IMR-90 (cell line): ENCODE measurements at regions not wholly inside any gene's neighbourhood (a gene's known extent, or its start where the extent isn't known, plus 50 kb on each side); places are given as distances from the start of the nearest gene placed in this dataset.

Source experiments
- ATAC-seq: fragments of 200-7000 bp; cut with Tn5 transposase; 2 replicates; pipeline ENCODE4 v1.9.1; 2020; ENCODE audit warnings: low read depth, mild to moderate bottlenecking, moderate library complexity
- BruUV-seq: library from RNA; stranded (reverse); fragments of 400-500 nt; replicated peaks from 2 replicates; lab custom pipeline; 2021; lab: Mats Ljungman, UMichigan
- CTCF ChIA-PET: fragments of 300-600 bp; formaldehyde crosslinking; extraction: SDS; loops from one replicate; lab custom pipeline; 2021; ENCODE audit warnings: antibody characterized with exemption; lab: Yijun Ruan, JAX
- POLR2A ChIA-PET: fragments of 300-600 bp; sonication (Branson Sonifier 250); formaldehyde crosslinking; loops from one replicate; lab custom pipeline; 2022; ENCODE audit warnings: antibody characterized with exemption; ENCODE audit not compliant: unreplicated experiment; lab: Charles Lee
- DNase-seq: peaks from one replicate; pipeline ENCODE4 v3.0.0; 2013
- H2AFZ ChIP-seq: replicated peaks from 2 replicates; pipeline ENCODE3; 2013; ENCODE audit warnings: low read length, mild to moderate bottlenecking; ENCODE audit not compliant: poor library complexity
- H2AK5ac ChIP-seq: 2 replicates; pipeline ENCODE4 v1.6.1; 2013; ENCODE audit warnings: low read depth, low read length, inconsistent platforms
- H2AK9ac ChIP-seq: replicated peaks from 2 replicates; pipeline ENCODE3; 2013; ENCODE audit warnings: mild to moderate bottlenecking, low read depth, low read length, moderate library complexity; ENCODE audit not compliant: poor library complexity
- H2BK120ac ChIP-seq: 2 replicates; pipeline ENCODE4 v1.6.1; 2013; ENCODE audit warnings: low read depth, low read length, inconsistent platforms
- H2BK15ac ChIP-seq: 3 replicates; pipeline ENCODE4 v1.6.1; 2013; ENCODE audit warnings: low read depth, low read length, inconsistent platforms
- H2BK20ac ChIP-seq: 2 replicates; pipeline ENCODE4 v1.6.1; 2013; ENCODE audit warnings: low read depth, mild to moderate bottlenecking, inconsistent platforms, low read length, moderate library complexity
- H2BK5ac ChIP-seq: 2 replicates; pipeline ENCODE4 v1.6.1; 2013; ENCODE audit warnings: mild to moderate bottlenecking, low read depth, low read length, inconsistent platforms; ENCODE audit not compliant: poor library complexity, severe bottlenecking
- H3K14ac ChIP-seq: replicated peaks from 2 replicates; pipeline ENCODE4 v1.6.1; 2013; ENCODE audit warnings: low read depth, low read length, inconsistent platforms
- H3K18ac ChIP-seq: 2 replicates; pipeline ENCODE4 v1.6.1; 2013; ENCODE audit warnings: low read depth, low read length, control low read depth
- H3K23ac ChIP-seq: 2 replicates; pipeline ENCODE4 v1.6.1; 2013; ENCODE audit warnings: low read depth, low read length, inconsistent platforms
- H3K27ac ChIP-seq: 2 replicates; pipeline ENCODE4 v1.5.1; 2013; ENCODE audit warnings: mild to moderate bottlenecking, control low read depth, low read length; ENCODE audit not compliant: insufficient read depth
- H3K27me3 ChIP-seq: 2 replicates; pipeline ENCODE4 v1.6.1; 2013; ENCODE audit warnings: low read length; ENCODE audit not compliant: control insufficient read depth, insufficient read depth
- H3K36me3 ChIP-seq: 2 replicates; pipeline ENCODE4 v1.6.1; 2013; ENCODE audit warnings: low read length, mixed read lengths; ENCODE audit not compliant: control insufficient read depth, insufficient read depth
- H3K4ac ChIP-seq: 2 replicates; pipeline ENCODE4 v1.6.1; 2013; ENCODE audit warnings: low read depth, low read length, inconsistent platforms
- H3K4me1 ChIP-seq: 2 replicates; pipeline ENCODE4 v1.6.1; 2013; ENCODE audit warnings: low read length, mixed read lengths; ENCODE audit not compliant: control insufficient read depth, insufficient read depth
- H3K4me2 ChIP-seq: 2 replicates; pipeline ENCODE4 v1.6.1; 2013; ENCODE audit warnings: low read depth, mild to moderate bottlenecking, control low read depth, low read length, moderate library complexity
- H3K4me3 ChIP-seq: 2 replicates; pipeline ENCODE4 v1.5.1; 2013; ENCODE audit warnings: low read depth, mild to moderate bottlenecking, control low read depth, low read length, moderate library complexity; ENCODE audit not compliant: insufficient read depth
- H3K56ac ChIP-seq: 2 replicates; pipeline ENCODE4 v1.6.1; 2013; ENCODE audit warnings: low read length, inconsistent platforms; ENCODE audit not compliant: insufficient read depth; ENCODE audit errors: extremely low read depth
- H3K79me1 ChIP-seq, 2 experiments: 2 replicates each; pipeline ENCODE4 v1.6.1; 2013; ENCODE audit warnings: low read length in 2 of 2, inconsistent platforms in 1 of 2, low read depth in 1 of 2
- H3K9ac ChIP-seq: 2 replicates; pipeline ENCODE4 v1.6.1; 2013; ENCODE audit warnings: low read depth, low read length, control low read depth
- H3K9me1 ChIP-seq: 2 replicates; pipeline ENCODE4 v1.6.1; 2013; ENCODE audit warnings: low read length, inconsistent platforms; ENCODE audit not compliant: insufficient read depth
- H3K9me3 ChIP-seq: 2 replicates; pipeline ENCODE4 v1.6.1; 2013; ENCODE audit warnings: low read length; ENCODE audit not compliant: control insufficient read depth, insufficient read depth
- H4K20me1 ChIP-seq: 2 replicates; pipeline ENCODE4 v1.6.1; 2013; ENCODE audit warnings: low read length, inconsistent platforms; ENCODE audit not compliant: insufficient read depth
- H4K5ac ChIP-seq: 2 replicates; pipeline ENCODE4 v1.6.1; 2013; ENCODE audit warnings: mild to moderate bottlenecking, low read depth, low read length, control low read depth
- H4K8ac ChIP-seq, 2 experiments: 2 replicates each; pipeline ENCODE4 v1.6.1; 2013; ENCODE audit warnings: low read depth in 2 of 2, low read length in 2 of 2, control low read depth in 1 of 2, inconsistent platforms in 1 of 2
- H4K91ac ChIP-seq: 2 replicates; pipeline ENCODE4 v1.6.1; 2013; ENCODE audit warnings: low read depth, low read length, inconsistent platforms; ENCODE audit not compliant: insufficient read depth
- MAZ ChIP-seq: IDR thresholded peaks from 2 replicates; pipeline ENCODE4 v1.6.1; 2012; ENCODE audit warnings: low read depth, mild to moderate bottlenecking, low read length, improper control_type of control experiment, moderate library complexity, borderline replicate concordance
- NFE2L2 ChIP-seq: fragments of 150-350 bp; IDR thresholded peaks from 2 replicates; pipeline ENCODE4 v1.6.1; 2016; ENCODE audit warnings: low read depth, mild to moderate bottlenecking, low read length
- RAD21 ChIP-seq: IDR thresholded peaks from 2 replicates; pipeline ENCODE4 v1.6.1; 2012; ENCODE audit warnings: low read length, improper control_type of control experiment
- RCOR1 ChIP-seq: IDR thresholded peaks from 2 replicates; pipeline ENCODE4 v1.6.1; 2012; ENCODE audit warnings: mild to moderate bottlenecking, low read length, improper control_type of control experiment; ENCODE audit not compliant: insufficient replicate concordance
- dilution Hi-C: fragments of 300-500 bp; cut with HindIII; formaldehyde crosslinking; loops from one replicate; pipeline ENCODE4 v1.14.3; 2018; ENCODE audit warnings: low sequenced_read_pairs; ENCODE audit not compliant: unreplicated experiment
- in situ Hi-C: fragments of 300-500 bp; cut with MboI; formaldehyde crosslinking; loops from 3 replicates; pipeline ENCODE4 v1.14.3; 2019; ENCODE audit warnings: low sequenced_read_pairs, inconsistent platforms, mixed read lengths
- intact Hi-C: fragments of 100-400 bp; cut with micrococcal nuclease; formaldehyde crosslinking; loops from 2 replicates; pipeline ENCODE4 v1.10.0; 2022

DNA sequence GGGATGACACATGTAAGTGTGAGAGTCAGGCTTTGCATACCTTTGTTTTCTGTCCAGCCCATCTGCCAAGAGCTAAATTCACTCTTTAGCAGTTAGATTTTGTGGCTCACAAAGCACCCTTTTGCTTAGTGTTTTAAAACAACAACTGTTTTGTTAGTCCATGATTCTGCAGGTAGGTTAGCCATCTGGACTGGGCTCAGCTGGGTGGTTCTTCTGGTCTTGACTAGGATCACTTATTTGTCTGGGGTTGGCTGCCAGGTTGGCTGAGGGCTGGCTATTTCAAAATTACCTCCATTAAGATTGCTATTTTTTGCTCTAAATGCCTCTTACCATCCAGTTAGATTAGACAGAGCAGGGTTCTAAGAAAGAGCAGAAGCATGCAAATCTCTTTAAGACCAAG lies 489.3 kb downstream of the BTBD3 start:
- TF ChIP-seq RAD21 = no peak
- TF ChIP-seq NFE2L2 = no peak
- TF ChIP-seq RCOR1 = no peak
- no peak for TF ChIP-seq MAZ
- Histone ChIP-seq H3K4ac (no peak overlapping the region), H3K36me3 (no peaks in the 10 kb centered on the region), H2AK5ac (no peak overlapping the region), H4K5ac (no peak overlapping the region), H2AK9ac (no peak overlapping the region), H3K27me3 (no peaks in the 10 kb centered on the region), H3K9ac (no peak overlapping the region), H3K14ac (no peak overlapping the region), H3K9me3 (peaks cover 13% of the 10 kb centered on the region), H3K56ac (no peak overlapping the region), H3K9me1 (no peaks in the 10 kb centered on the region), H3K4me3 (no peak overlapping the region), H2BK15ac (no peak overlapping the region), H2BK20ac (no peak overlapping the region), H3K79me1 (no peaks in the 10 kb centered on the region), H2BK120ac (no peak overlapping the region), H4K20me1 (no peaks in the 10 kb centered on the region), H3K18ac (no peak overlapping the region), H3K27ac (no peak overlapping the region), H2BK5ac (no peak overlapping the region), H2AFZ (no peak overlapping the region), H4K8ac (no peak overlapping the region), H4K91ac (no peak overlapping the region), H3K4me1 (no peaks in the 10 kb centered on the region), H3K23ac (no peak overlapping the region), H3K4me2 (no peak overlapping the region)
- intact Hi-C loops (no loop called here), dilution Hi-C loops (no loop called here), in situ Hi-C loops (no loop called here)
- ChIA-PET POLR2A (no interaction called here), CTCF (no interaction called here)
- BruUV-seq = no TSS peak
- no peak for ATAC-seq
- no peak for DNase-seq
